Caki2 (cell line): ENCODE measurements at regions not wholly inside any gene's neighbourhood (a gene's known extent, or its start where the extent isn't known, plus 50 kb on each side); places are given as distances from the start of the nearest gene placed in this dataset.
"Not testable (repeated sequence)": the region's sequence is repeated elsewhere in the genome, so short reads cannot be mapped to it uniquely, and the experiment has no call there.

Experiments
- DNase-seq: peaks from one replicate; pipeline ENCODE4 v3.0.0-alpha.2; 2015; ENCODE audit warnings: low read depth
- in situ Hi-C: cut with HindIII; loops from 2 replicates; pipeline ENCODE4 v1.10.0; 2016; ENCODE audit warnings: low sequenced_read_pairs, low pct_unique_long_range_greater_than_20kb, mixed read lengths

- in situ Hi-C loops, result no loop called here
Measured at GRCh38 chr17:5871666-5872065, 198.5 kb upstream of the WSCD1 start.

DNA sequence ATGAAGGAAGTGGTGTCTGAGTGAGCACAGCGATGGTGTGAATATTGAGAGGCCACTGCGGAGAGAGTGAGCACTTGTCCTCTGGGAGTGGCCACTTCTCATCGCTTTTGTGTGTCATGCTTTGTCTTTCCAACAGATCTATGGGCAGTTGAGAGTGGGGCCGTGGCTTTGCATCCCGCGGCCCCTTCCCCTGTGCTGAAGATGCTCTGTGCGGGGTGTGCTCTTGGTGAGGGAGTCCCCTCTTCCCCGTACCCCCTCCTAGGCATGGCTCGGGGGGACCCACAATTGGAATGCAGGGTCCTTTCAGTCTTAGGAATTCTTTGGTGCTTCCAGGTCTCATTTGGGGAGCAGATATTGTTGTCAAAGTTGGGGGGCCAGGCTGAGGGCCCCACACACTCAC, 197.3 kb upstream of the WSCD1 start:
- DNase-seq, result no peak
- in situ Hi-C loops, result no loop called here

More at GRCh38 chr17:5871666-5872065, 198.5 kb upstream of the WSCD1 start:
- DNase-seq, result no peak

- in situ Hi-C loops, result no loop called here
Measured at GRCh38 chr17:5873781-5874180, 196.4 kb upstream of the WSCD1 start.

DNA sequence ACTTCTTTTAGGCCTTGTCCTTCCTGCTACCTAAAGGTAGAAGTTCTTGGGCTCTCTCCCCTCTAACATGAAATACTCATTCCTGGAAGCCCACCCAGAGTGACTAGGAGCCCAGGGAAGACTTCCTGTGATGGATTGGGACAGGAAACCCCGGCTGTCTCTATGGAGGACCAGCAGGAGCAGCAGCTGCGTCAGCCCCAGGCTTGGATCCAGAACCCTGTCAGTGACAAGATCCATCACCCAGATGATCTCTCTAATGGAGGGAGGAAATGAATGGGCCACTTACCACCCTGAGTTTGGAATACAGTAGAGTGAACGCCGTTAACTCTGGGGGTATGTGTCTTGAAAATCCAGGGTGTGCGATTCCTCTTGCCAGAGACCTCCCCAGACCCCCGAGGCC, 195.7 kb upstream of the WSCD1 start:
- DNase-seq, result no peak
- in situ Hi-C loops, result no loop called here

More at GRCh38 chr17:5873781-5874180, 196.4 kb upstream of the WSCD1 start:
- DNase-seq, result no peak

DNA sequence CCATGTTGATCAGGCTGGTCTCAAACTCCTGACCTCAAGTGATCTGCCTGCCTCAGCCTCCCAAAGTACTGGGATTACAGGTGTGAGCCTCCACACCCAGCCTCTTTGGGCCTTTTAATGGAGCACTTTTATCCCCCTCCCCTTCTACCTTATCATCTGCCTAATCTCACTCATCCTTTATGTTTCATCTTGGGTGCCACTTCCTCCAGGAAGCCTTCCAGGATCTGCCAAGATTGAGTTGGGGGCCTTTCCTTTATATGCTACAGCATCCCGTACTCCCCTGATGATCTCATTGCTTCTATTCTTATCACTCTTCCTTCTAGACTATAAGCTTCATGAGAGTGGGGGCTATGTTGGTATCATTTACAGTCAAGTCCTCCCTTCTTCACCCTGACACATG, 192.8 kb upstream of the WSCD1 start:
- in situ Hi-C loops, result no loop called here
- no peak for DNase-seq

GRCh38 chr17:5877948-5878347, 192.2 kb upstream of the WSCD1 start:
- DNase-seq, result no peak

DNA sequence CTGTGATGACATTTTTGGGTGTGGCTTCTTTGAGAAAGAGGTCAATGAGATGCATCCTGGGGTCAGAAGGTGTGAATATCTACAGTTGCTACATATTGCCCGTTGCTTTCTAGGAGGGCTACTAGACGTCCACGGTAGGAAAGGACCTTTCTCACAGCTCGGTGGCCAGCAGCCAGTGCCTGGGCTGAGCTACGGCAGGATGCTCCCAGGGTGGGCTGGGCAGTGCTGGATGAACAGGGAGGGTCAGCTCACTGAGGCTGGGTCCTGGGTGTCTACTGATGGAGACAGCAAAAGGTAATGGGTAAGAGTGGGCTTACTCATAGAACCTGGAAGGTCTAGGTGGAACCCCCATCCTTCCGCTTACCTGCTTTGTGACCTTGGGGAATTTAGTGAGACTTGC, 188.3 kb upstream of the WSCD1 start:
- in situ Hi-C loops, result no loop called here
- DNase-seq, result no peak

More at GRCh38 chr17:5877948-5878347, 192.2 kb upstream of the WSCD1 start:
- in situ Hi-C loops, result no loop called here

- no peak for DNase-seq
- in situ Hi-C loops, result no loop called here
Measured at GRCh38 chr17:5883775-5884665, 186.2 kb upstream of the WSCD1 start.

DNA sequence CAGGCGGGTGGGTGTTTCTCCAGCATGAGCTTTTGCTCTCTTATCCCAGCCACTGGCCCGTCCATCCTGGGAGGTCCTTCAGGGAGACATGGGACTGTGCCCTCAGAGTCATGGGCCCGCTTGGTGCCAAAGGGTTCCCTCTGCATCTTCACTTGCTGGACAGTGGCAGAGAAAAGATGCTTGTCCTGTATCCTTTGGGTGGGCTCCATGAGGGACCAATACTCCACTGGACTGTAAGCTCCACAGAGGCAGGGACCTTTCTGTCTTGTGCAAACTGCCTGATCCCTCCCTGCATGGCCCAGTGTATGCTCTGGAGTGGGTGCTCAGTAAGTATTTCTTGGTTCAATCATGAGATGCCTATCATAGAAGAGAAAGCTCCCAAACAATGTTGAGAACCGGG, 184.8 kb upstream of the WSCD1 start:
- in situ Hi-C loops, result no loop called here
- DNase-seq, result no peak

DNA sequence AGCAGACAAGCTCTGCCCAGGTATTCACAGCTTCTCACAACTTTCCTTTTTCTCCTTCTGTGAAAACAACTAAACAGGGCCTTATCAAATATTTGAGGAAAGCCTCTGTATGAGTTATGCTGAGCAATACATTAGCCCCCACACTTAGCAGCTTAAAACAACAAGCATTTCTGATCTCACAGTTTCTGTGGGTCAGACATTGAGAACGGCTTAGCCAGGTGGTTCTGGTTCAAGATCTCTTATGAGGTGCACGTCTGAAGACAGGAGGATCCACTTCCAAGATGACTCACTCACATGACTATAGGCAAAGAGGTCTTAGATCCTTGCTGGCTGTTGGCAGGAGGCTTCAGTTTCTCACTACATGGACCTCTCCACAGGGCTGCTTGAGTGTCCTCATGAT, 181.4 kb upstream of the WSCD1 start:
- in situ Hi-C loops, result no loop called here
- no peak for DNase-seq

DNA sequence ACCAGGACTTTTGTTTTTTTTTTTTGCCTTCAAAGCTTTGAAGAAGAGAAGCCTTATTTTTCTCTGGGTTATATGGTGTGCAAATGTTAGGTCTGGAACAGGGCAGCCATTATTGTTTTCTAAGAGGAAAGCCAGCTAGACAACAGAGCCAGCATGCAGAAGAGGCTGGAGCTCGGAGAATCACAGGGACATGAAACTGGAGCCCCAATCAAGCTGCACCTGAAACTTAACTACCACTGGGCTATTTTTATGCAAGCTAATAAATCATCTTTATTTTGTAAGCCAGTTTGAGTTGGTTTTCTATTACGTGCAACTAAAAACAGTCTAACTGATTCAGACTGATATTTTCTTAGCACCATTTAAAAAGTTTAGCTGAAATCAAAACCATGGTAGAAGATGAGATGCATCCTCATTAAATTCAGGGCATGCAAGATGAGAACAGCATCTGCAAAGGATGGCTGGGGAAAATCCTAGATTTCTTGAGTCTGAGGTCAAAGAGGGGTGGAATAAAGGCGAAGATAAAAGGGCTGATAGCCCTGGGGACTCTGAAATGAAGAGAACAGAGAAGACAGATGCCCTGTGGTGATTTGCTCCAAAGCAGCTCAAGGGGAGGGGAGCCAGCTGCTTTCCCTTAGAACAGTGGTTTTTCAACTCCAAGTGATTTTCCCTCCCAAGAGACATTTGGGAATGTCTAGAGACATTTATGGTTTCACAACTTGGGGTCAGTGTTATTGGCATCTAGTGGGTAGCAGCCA, 177.1 kb upstream of the WSCD1 start:
- DNase-seq, result no peak
- in situ Hi-C loops, result no loop called here

GRCh38 chr17:5893741-5894140, 176.4 kb upstream of the WSCD1 start:
- DNase-seq, result no peak
- in situ Hi-C loops, result no loop called here

GRCh38 chr17:5895276-5895675, 174.9 kb upstream of the WSCD1 start:
- in situ Hi-C loops, result no loop called here
- no peak for DNase-seq

- in situ Hi-C loops, result no loop called here
- no peak for DNase-seq
Measured at GRCh38 chr17:5896215-5896614, 174.0 kb upstream of the WSCD1 start.

DNA sequence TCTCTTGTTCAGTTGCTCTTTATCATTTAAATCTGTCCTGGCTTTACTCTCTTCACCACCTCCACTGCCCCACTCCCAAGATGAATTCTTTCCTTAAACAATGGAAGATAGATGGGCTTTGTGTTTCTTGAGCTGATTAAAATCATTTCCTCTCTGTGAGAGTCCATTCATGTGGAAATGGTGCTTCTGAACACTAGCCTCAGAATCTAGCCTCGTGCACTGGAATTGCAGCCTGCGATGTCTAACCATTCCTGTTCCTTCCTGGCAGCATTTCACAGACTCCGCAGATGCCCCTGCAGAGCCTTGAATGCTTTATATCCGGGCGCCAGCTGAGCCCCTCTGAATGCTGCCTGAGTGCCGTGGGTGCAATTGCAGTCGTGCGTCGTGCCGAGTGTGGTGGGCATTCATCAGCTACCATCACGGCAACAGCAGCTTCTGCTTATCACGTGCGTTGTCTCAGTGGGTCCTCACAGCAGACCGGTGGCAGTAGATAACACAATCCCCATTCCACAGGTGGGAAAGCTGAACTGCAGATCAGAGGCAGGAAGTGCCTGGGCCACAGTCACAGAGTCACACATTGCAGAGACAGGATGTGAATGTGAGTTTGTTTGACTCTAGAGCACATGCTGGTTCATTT, 172.8 kb upstream of the WSCD1 start:
- in situ Hi-C loops, result no loop called here
- no peak for DNase-seq

- in situ Hi-C loops, DNase-seq: not testable (repeated sequence)
Measured at GRCh38 chr17:5897981-5898380, 172.2 kb upstream of the WSCD1 start.

DNA sequence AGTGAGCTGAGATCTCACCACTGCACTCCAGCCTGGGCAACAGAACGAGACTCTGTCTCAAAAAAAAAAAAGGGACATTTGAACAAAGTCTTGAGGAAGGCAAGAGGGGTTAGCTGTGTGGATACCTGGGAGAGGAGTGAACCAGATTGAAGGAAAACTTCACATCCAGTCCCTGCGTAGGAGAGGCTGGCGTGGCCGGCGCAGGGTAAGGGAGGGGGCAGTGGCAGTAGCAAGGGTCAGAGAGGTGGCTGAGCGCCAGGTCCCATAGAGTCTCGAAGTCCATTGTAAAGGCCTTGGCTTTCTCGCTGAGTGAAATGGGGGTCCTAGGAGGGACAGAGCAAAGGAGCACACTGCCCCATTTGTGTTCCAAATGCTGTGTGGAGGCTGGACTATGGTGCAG, 171.8 kb upstream of the WSCD1 start:
- in situ Hi-C loops, result no loop called here
- DNase-seq, result no peak

DNA sequence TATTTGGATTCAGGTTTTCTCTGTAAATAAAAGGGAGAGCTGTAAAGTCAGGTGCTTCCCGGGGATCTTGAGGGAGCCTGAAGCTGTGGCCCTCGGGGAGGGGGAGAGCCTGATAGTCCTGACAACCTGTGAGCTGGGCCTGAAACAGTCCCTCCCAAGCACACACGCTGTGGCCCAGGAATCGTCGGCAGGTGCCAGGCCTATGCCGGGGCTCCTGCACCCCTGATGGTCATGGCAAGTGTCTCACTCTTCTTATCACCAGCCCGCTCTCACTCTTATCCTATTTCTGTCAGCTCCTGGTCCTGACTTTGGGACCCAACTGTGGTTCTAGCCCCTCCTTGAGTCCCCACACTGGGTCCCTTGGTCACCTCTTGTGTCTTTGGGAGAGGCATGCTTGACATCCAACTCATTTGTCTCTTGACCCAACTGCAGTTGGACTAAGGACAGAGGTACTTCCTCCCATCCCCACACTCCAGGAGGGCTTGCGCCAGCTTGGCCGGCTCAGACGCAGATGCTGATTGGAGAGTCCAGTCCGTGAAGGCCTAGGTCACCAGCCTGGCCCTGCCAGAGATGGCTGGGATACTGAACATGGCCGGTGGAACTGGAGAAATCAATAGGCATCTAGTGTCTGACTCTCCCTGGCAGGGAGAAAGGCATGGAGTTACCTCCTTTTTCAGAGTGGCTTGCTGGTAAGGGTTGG, 170.5 kb upstream of the WSCD1 start:
- no peak for DNase-seq
- in situ Hi-C loops, result no loop called here
